VCaP (cell line): ENCODE measurements at regions not wholly inside any gene's neighbourhood (a gene's known extent, or its start where the extent isn't known, plus 50 kb on each side); places are given as distances from the start of the nearest gene placed in this dataset.
"Not testable (repeated sequence)": the region's sequence is repeated elsewhere in the genome, so short reads cannot be mapped to it uniquely, and the experiment has no call there.

ENCODE experiments used
- H3K27ac ChIP-seq: fragments of 450-650 bp; 2 replicates; pipeline ENCODE4 v1.5.1; 2017
- TF ChIP-seq, protein P1 (sequence below): fragments of 450-650 bp; conservative IDR thresholded peaks from 2 replicates; pipeline ENCODE4 v1.5.1; 2017; ENCODE audit warnings: mild to moderate bottlenecking, moderate library complexity

DNA sequence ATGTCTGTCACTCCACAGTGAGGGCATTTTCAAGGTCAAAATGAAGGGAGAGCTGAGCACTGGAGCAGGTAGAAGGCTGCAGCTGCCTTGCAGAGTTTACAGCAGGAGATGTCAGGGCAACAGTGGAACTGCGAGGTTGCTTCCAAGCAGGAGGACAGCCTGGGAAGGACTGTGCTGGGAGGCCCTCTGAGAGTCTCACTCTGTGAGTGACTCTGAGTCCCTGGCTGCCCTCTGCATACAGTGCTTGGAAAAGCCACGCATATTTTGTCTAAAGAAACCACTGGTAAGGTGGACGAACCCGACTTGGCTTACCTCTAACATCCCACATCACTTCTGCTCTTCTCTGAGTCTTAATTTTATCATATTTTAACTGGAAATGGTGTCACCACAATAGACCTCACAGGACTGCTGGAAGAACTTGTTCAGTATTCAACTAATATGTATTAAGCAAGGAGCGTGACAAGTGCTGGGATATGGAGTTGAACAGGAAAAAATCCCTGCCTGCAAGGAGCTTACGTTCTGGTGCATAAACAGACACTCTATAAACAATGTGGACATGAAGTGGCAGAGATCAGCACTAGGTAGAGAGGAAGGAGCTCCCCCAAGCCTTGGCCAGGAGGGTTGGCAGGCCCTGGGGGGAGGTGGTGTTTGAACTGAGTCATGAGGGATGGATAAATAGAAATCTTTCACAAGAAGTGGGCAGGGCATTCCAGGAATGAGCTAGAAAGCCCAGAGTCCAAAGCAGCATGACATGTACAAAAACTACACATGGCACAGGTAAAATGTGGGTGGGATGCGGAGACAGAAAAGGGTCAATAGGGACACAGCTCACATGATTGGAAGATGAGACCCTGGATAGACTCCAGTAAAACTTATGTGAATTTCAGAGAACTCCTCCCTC is 64.0 kb upstream of the FOXE1 start:
- H3K27ac ChIP-seq: no peak overlapping the region

DNA sequence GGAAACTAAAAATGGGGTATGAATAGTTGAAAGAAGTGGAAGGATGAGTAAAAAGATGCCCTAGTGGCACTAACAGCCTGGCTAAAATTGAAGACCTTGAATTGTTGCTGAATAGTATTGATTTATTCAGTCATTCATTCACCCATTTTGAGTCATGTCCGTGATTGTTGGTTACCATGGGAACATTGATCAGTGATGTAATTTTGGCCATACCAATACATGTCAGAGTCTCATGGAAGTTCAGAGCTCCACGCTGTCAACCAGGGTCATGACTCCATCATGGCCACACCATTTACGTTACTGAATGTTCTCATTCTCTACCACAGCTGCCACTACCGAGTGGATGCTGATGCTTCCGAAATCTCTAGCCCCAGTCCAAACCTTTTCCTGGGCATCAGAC is 62.5 kb upstream of the FOXE1 start:
- no peak overlapping the region for H3K27ac ChIP-seq
- TF ChIP-seq, protein P1, sequence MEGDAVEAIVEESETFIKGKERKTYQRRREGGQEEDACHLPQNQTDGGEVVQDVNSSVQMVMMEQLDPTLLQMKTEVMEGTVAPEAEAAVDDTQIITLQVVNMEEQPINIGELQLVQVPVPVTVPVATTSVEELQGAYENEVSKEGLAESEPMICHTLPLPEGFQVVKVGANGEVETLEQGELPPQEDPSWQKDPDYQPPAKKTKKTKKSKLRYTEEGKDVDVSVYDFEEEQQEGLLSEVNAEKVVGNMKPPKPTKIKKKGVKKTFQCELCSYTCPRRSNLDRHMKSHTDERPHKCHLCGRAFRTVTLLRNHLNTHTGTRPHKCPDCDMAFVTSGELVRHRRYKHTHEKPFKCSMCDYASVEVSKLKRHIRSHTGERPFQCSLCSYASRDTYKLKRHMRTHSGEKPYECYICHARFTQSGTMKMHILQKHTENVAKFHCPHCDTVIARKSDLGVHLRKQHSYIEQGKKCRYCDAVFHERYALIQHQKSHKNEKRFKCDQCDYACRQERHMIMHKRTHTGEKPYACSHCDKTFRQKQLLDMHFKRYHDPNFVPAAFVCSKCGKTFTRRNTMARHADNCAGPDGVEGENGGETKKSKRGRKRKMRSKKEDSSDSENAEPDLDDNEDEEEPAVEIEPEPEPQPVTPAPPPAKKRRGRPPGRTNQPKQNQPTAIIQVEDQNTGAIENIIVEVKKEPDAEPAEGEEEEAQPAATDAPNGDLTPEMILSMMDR: no peak

More for the DNA sequence above, 64.0 kb upstream of the FOXE1 start:
- TF ChIP-seq, protein P1: no peak

DNA sequence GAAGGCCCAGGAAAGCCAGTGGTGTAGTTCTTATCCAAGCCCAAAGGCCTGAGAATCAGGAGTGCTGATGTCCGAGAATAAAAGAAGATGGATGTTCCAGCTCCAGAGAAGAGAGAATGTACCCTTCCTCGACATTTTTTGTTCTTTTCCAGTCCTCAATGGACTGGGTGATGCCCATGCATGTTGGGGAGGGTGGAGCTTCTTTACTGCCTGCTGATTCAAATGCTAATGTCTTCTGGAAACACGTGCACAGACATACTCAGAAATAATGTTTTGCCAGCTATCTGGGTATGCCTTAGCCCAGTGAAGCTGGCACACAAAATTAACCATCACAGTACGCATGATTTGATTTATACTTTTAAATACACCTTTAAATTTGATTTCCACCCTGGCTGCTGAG is 61.5 kb upstream of the FOXE1 start:
- TF ChIP-seq, protein P1: no peak
- no peak overlapping the region for H3K27ac ChIP-seq

DNA sequence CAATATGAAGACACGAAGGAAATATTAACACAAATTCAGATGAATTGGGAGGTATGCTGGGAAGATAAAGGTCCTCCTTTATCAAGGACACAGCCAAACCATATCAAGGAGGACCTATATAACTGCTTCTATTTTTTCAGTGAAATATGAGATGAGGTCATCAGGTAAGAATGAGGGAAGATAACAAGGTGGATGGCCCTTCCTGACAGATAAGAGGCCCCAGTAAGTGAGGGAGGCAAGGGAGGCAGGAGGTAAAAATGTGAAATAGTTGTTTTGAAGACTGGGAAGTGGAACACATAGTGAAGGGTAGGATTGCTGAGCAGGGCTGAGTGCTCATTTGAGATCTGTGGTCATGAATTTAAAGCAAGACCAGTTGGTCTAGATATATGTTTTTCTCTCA is 60.0 kb upstream of the FOXE1 start:
- TF ChIP-seq, protein P1: no peak
- H3K27ac ChIP-seq: no peak overlapping the region

DNA sequence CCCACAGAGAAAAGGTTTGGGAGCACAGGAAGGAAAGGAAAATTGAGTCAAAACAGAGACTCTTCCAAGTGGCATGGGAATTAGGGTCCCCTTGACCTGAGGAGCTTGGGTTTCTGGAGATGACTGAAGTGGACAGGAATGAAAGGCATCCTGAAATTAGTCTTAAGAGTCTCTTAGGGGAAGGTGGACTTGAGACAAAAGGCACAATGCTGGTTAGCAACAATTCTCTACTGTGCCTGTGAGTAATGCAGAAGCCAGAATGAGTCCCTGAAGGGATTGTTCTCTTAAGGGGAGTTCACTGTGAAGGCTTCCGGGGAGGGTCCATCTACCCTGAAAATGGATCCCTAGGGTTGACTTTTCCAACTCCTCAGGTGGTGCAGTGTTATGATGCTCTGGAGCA is 58.4 kb upstream of the FOXE1 start:
- TF ChIP-seq, protein P1: no peak
- no peak overlapping the region for H3K27ac ChIP-seq

DNA sequence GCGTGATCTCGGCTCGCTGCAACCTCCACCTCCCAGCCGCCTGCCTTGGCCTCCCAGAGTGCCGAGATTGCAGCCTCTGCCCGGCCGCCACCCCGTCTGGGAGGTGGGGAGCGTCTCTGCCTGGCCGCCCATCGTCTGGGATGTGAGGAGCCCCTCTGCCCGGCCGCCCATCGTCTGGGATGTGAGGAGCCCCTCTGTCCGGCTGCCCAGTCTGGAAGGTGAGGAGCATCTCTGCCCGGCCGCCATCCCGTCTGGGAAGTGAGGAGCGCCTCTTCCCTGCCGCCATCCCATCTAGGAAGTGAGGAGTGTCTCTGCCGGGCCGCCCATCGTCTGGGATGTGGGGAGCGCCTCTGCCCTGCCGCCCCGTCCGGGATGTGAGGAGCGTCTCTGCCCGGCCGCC is 56.9 kb upstream of the FOXE1 start:
- H3K27ac ChIP-seq: not testable (repeated sequence)

DNA sequence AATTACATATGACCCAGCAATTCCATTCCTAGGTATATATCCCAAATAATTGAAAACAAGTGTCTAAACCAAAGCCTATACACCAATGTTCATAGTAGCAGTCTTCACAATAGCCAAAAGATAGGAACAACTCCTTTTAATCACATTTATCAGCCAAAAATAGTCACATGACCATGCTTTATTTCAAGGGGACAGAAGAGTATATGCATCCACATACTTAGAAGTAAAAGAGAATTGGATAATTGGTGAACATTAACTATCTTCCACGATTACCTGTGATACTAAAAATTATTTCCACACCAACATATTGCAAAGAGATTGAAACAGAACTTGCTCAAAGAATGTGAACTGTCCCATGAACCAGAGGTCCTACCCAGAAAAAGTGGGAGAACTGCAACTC is 51.8 kb upstream of the FOXE1 start:
- no peak overlapping the region for H3K27ac ChIP-seq
- TF ChIP-seq, protein P1: no peak

DNA sequence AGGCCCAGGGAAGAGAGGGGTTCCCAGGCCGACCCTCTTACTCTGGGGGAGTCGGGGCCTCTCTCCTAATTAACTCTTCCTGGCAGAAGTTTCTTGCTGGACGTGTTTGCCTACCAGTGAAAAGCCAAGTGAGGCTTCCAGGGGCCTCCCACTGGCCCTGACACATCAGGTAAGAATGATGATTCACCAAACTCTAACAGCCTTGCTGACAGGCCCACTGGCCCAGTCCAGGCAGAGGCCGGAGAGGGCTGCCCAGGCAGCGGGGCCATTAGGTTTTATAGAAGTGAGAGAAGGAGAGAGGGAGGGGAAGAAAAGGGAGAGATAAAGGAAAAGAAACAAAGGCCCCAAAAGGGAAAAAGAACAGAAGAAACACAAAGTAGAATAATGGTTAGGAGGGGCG is 50.8 kb upstream of the FOXE1 start:
- TF ChIP-seq, protein P1: no peak

More for the DNA sequence above, 50.8 kb upstream of the FOXE1 start:
- H3K27ac ChIP-seq: no peak overlapping the region
